ENCODE measurements at regions not wholly inside any gene's neighbourhood (a gene's known extent, or its start where the extent isn't known, plus 50 kb on each side); places are given as distances from the start of the nearest gene placed in this dataset.

DNA sequence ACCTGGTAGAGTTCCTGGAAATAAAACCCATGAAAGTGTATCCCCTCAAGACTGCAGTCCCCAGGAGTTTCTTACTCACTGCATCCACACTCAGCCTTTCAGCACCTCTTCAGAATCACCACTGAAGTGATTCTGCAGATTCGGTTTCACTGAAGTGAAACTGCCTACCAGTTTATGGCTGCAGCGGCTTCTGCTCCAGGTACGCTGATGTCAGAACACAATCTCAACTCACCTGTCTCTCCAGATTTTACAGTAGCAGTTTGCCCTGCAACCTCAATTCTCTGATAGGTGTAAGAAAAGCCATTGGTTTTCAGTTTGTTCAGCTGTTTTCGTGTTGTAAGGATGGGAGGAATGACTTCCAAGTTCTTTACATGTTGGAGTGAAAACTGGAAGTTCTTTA lies 124.8 kb downstream of the TSN start:
- H3K27me3 ChIP-seq (ENCODE audit: control insufficient read depth in 2 of 2, insufficient read depth in 2 of 2, low read length in 2 of 2): no peaks in the 10 kb centered on the region
- no peak overlapping the region for H3K9ac ChIP-seq (ENCODE audit: insufficient read depth, low read length, poor library complexity, severe bottlenecking)
- 100% methylated on average over 1 of the region's 4 CpGs for WGBS (ENCODE audit: insufficient coverage)
- H3K27ac ChIP-seq (ENCODE audit: low read depth in 1 of 2, low read length in 2 of 2): no peak overlapping the region
- H3K4me3 ChIP-seq (replicated peaks in 1 of 3; ENCODE audit: low read depth in 2 of 3, low read length in 3 of 3): no peak overlapping the region
- H3K79me2 ChIP-seq (ENCODE audit: insufficient read depth, low read length): no peaks in the 10 kb centered on the region
- Mint-ChIP-seq H3K9me3 (peaks cover 0 to 13% (median 2%) of the 10 kb centered on the region in 7 donors), H3K4me1 (no peaks in the 10 kb centered on the region), H3K27ac (no peak overlapping the region), H3K36me3 (no peaks in the 10 kb centered on the region), H3K4me3 (no peak overlapping the region), H3K27me3 (ENCODE audit: low read depth in 3 of 3) (peaks cover 1 to 5% (median 3%) of the 10 kb centered on the region in 3 donors)
- no peak for DNase-seq
- no peak overlapping the region for H3K4me2 ChIP-seq (replicated peaks; ENCODE audit: extremely low read depth, low read length, poor library complexity, severe bottlenecking)
- H3K9me3 ChIP-seq (replicated peaks in 1 of 2; ENCODE audit: control insufficient read depth in 1 of 2, insufficient read depth in 1 of 2, low read length in 2 of 2): peaks cover 0 to 4% of the 10 kb centered on the region in 2 donors
- no peaks in the 10 kb centered on the region for H3K4me1 ChIP-seq (ENCODE audit: control insufficient read depth in 1 of 2, insufficient read depth in 2 of 2, low read length in 2 of 2)
- H3K36me3 ChIP-seq (replicated peaks in 1 of 2; ENCODE audit: control insufficient read depth in 1 of 2, insufficient read depth in 2 of 2, low read length in 2 of 2): no peaks in the 10 kb centered on the region
- no peaks in the 10 kb centered on the region for H4K20me1 ChIP-seq (ENCODE audit: insufficient read depth, low read length)
- intact Hi-C loops (cut with micrococcal nuclease): no loop called here
- H2AFZ ChIP-seq (ENCODE audit: insufficient read depth, low read depth, low read length, poor library complexity, severe bottlenecking): no peak overlapping the region
- TF ChIP-seq, protein P1, sequence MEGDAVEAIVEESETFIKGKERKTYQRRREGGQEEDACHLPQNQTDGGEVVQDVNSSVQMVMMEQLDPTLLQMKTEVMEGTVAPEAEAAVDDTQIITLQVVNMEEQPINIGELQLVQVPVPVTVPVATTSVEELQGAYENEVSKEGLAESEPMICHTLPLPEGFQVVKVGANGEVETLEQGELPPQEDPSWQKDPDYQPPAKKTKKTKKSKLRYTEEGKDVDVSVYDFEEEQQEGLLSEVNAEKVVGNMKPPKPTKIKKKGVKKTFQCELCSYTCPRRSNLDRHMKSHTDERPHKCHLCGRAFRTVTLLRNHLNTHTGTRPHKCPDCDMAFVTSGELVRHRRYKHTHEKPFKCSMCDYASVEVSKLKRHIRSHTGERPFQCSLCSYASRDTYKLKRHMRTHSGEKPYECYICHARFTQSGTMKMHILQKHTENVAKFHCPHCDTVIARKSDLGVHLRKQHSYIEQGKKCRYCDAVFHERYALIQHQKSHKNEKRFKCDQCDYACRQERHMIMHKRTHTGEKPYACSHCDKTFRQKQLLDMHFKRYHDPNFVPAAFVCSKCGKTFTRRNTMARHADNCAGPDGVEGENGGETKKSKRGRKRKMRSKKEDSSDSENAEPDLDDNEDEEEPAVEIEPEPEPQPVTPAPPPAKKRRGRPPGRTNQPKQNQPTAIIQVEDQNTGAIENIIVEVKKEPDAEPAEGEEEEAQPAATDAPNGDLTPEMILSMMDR (IDR thresholded peaks at IDR 0.05): no peak

DNA sequence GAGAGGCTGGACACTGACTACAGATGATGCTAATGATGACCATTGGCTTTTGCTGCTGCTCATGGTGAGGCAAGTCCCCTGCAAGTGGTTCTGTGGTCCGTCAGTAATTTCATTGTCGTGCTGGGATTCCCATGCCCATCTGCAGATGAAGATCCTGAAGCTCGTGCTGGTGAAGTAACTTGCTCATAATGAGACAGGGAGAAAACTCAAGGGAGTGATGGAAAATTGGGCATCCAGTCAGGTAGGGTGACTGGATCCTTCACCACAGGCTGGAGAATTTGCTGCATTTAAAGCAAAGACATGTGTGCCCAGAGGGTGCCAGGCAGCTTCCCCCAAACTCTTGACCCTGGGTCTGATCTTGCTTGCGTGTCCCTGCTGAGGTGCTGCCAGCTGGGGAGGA lies 125.6 kb downstream of the TSN start:
- Histone ChIP-seq H3K36me3 (replicated peaks in 1 of 2; ENCODE audit: control insufficient read depth in 1 of 2, insufficient read depth in 2 of 2, low read length in 2 of 2) (no peaks in the 10 kb centered on the region), H3K27me3 (ENCODE audit: control insufficient read depth in 2 of 2, insufficient read depth in 2 of 2, low read length in 2 of 2) (no peaks in the 10 kb centered on the region), H3K9ac (ENCODE audit: insufficient read depth, low read length, poor library complexity, severe bottlenecking) (no peak overlapping the region), H3K4me2 (replicated peaks; ENCODE audit: extremely low read depth, low read length, poor library complexity, severe bottlenecking) (no peak overlapping the region), H3K4me1 (ENCODE audit: control insufficient read depth in 1 of 2, insufficient read depth in 2 of 2, low read length in 2 of 2) (no peaks in the 10 kb centered on the region), H2AFZ (ENCODE audit: insufficient read depth, low read depth, low read length, poor library complexity, severe bottlenecking) (no peak overlapping the region), H3K9me3 (replicated peaks in 1 of 2; ENCODE audit: control insufficient read depth in 1 of 2, insufficient read depth in 1 of 2, low read length in 2 of 2) (peaks cover 0 to 4% of the 10 kb centered on the region in 2 donors), H3K4me3 (replicated peaks in 1 of 3; ENCODE audit: low read depth in 2 of 3, low read length in 3 of 3) (no peak overlapping the region), H4K20me1 (ENCODE audit: insufficient read depth, low read length) (no peaks in the 10 kb centered on the region), H3K27ac (ENCODE audit: low read depth in 1 of 2, low read length in 2 of 2) (no peak overlapping the region), H3K79me2 (ENCODE audit: insufficient read depth, low read length) (no peaks in the 10 kb centered on the region)
- TF ChIP-seq, protein P1 (IDR thresholded peaks at IDR 0.05): no peak
- H3K36me3 Mint-ChIP-seq: no peaks in the 10 kb centered on the region
- intact Hi-C loops (cut with micrococcal nuclease): no loop called here
- peaks cover 0 to 13% (median 2%) of the 10 kb centered on the region in 7 donors for H3K9me3 Mint-ChIP-seq
- H3K4me3 Mint-ChIP-seq: no peak overlapping the region
- H3K4me1 Mint-ChIP-seq: no peaks in the 10 kb centered on the region
- peaks cover 1 to 2% (median 1%) of the 10 kb centered on the region in 3 donors for H3K27me3 Mint-ChIP-seq (ENCODE audit: low read depth in 3 of 3)
- no peak for DNase-seq
- 97% methylated on average over 4 of the region's 4 CpGs for WGBS (ENCODE audit: insufficient coverage)
- no peak overlapping the region for H3K27ac Mint-ChIP-seq
